ENCODE measurements at regions not wholly inside any gene's neighbourhood (a gene's known extent, or its start where the extent isn't known, plus 50 kb on each side); places are given as distances from the start of the nearest gene placed in this dataset.

DNA sequence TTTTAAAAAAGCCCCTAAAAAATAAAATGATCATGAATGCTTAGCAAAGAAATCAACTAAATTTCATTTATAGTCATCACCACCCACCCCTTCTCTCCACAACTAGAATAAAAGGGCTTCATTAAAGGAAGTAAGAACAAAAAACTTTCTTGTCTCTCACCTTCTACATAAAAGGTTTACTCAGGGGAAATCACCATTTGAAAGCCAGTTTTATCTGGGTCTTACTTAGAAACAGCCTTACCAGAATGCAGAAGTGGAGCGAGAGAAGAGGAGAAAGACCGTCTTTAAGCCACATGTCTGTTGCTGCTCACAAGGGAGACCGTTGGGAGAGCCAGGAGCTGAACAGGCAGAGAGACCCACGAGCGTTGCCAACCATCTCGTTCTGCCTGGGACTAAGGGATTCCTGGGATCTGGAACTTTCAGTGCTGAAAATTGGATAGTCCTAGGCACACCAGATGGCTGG is 350.1 kb upstream of the PROK2 start:
- Mint-ChIP-seq H3K4me3 (no peak overlapping the region), H3K4me1 (peaks cover 6% of the 10 kb centered on the region), H3K27me3 (ENCODE audit: low read depth in 3 of 3) (peaks cover 0 to 13% (median 3%) of the 10 kb centered on the region in 3 donors), H3K9me3 (peaks cover 2 to 21% (median 5%) of the 10 kb centered on the region in 7 donors), H3K27ac (no peak overlapping the region), H3K36me3 (peaks cover 0 to 2% of the 10 kb centered on the region in 2 donors)
- Histone ChIP-seq H3K27me3 (ENCODE audit: control insufficient read depth in 2 of 2, insufficient read depth in 2 of 2, low read length in 2 of 2) (no peaks in the 10 kb centered on the region), H3K36me3 (replicated peaks in 1 of 2; ENCODE audit: control insufficient read depth in 1 of 2, insufficient read depth in 2 of 2, low read length in 2 of 2) (no peaks in the 10 kb centered on the region), H3K9me3 (replicated peaks in 1 of 2; ENCODE audit: control insufficient read depth in 1 of 2, insufficient read depth in 1 of 2, low read length in 2 of 2) (peaks cover 0 to 5% of the 10 kb centered on the region in 2 donors), H3K4me3 (replicated peaks in 1 of 3; ENCODE audit: low read depth in 2 of 3, low read length in 3 of 3) (no peak overlapping the region), H2AFZ (ENCODE audit: insufficient read depth, low read depth, low read length, poor library complexity, severe bottlenecking) (no peak overlapping the region), H3K27ac (ENCODE audit: low read depth in 1 of 2, low read length in 2 of 2) (no peak overlapping the region), H3K4me1 (ENCODE audit: control insufficient read depth in 1 of 2, insufficient read depth in 2 of 2, low read length in 2 of 2) (no peaks in the 10 kb centered on the region), H3K9ac (ENCODE audit: insufficient read depth, low read length, poor library complexity, severe bottlenecking) (no peak overlapping the region), H3K79me2 (ENCODE audit: insufficient read depth, low read length) (no peaks in the 10 kb centered on the region), H4K20me1 (ENCODE audit: insufficient read depth, low read length) (no peaks in the 10 kb centered on the region), H3K4me2 (replicated peaks; ENCODE audit: extremely low read depth, low read length, poor library complexity, severe bottlenecking) (no peak overlapping the region)
- TF ChIP-seq, protein P1, sequence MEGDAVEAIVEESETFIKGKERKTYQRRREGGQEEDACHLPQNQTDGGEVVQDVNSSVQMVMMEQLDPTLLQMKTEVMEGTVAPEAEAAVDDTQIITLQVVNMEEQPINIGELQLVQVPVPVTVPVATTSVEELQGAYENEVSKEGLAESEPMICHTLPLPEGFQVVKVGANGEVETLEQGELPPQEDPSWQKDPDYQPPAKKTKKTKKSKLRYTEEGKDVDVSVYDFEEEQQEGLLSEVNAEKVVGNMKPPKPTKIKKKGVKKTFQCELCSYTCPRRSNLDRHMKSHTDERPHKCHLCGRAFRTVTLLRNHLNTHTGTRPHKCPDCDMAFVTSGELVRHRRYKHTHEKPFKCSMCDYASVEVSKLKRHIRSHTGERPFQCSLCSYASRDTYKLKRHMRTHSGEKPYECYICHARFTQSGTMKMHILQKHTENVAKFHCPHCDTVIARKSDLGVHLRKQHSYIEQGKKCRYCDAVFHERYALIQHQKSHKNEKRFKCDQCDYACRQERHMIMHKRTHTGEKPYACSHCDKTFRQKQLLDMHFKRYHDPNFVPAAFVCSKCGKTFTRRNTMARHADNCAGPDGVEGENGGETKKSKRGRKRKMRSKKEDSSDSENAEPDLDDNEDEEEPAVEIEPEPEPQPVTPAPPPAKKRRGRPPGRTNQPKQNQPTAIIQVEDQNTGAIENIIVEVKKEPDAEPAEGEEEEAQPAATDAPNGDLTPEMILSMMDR (IDR thresholded peaks at IDR 0.05) = no peak
- DNase-seq = peak in 1 of 3 donors; percentile 9
- intact Hi-C loops (cut with micrococcal nuclease) = no loop called here
- WGBS (ENCODE audit: insufficient coverage) = 2% methylated on average over 6 of the region's 6 CpGs

DNA sequence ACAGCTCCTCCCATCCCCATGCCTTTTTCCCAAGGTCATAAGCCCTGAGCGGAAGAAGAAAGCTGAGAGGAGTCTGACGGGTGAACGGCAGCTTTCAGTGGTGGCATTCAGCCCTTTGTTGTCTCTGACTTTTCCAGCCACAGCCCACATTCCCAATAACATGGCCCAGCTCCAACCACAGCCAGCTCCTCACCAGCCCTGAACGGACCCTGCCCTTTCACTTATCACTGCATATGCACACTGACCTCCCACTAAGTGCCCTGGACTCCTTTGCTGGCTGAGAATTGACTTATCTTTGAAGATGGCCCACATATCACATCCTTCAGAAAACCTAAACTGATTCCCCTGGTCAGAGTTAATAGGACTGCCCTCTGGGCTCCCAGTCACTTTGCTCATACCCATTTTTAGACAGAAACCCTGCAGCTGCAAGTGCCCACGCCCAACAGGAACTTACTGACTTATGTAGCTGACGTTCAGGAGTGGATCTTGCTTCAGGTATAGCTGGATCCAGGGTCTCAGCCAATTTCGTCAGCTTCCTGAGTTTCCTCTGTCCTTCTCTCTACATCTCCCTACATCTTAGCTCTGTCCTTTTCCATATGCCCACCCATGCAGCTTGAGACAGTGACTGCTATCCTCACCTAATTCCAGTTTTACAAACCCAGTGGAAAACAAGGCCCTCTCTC is 348.5 kb upstream of the PROK2 start:
- no peaks in the 10 kb centered on the region for H3K36me3 Mint-ChIP-seq
- Histone ChIP-seq H3K4me3 (replicated peaks in 1 of 3; ENCODE audit: low read depth in 2 of 3, low read length in 3 of 3) (no peak overlapping the region), H3K79me2 (ENCODE audit: insufficient read depth, low read length) (no peaks in the 10 kb centered on the region), H4K20me1 (ENCODE audit: insufficient read depth, low read length) (no peaks in the 10 kb centered on the region), H3K27me3 (ENCODE audit: control insufficient read depth in 2 of 2, insufficient read depth in 2 of 2, low read length in 2 of 2) (no peaks in the 10 kb centered on the region), H2AFZ (ENCODE audit: insufficient read depth, low read depth, low read length, poor library complexity, severe bottlenecking) (no peak overlapping the region), H3K36me3 (replicated peaks in 1 of 2; ENCODE audit: control insufficient read depth in 1 of 2, insufficient read depth in 2 of 2, low read length in 2 of 2) (no peaks in the 10 kb centered on the region), H3K4me1 (ENCODE audit: control insufficient read depth in 1 of 2, insufficient read depth in 2 of 2, low read length in 2 of 2) (no peaks in the 10 kb centered on the region), H3K9me3 (replicated peaks in 1 of 2; ENCODE audit: control insufficient read depth in 1 of 2, insufficient read depth in 1 of 2, low read length in 2 of 2) (no peaks in the 10 kb centered on the region), H3K27ac (ENCODE audit: low read depth in 1 of 2, low read length in 2 of 2) (no peak overlapping the region), H3K9ac (ENCODE audit: insufficient read depth, low read length, poor library complexity, severe bottlenecking) (no peak overlapping the region), H3K4me2 (replicated peaks; ENCODE audit: extremely low read depth, low read length, poor library complexity, severe bottlenecking) (no peak overlapping the region)
- H3K4me1 Mint-ChIP-seq = peaks cover 6% of the 10 kb centered on the region
- intact Hi-C loops (cut with micrococcal nuclease) = no loop called here
- 85% methylated on average over 7 of the region's 7 CpGs for WGBS (ENCODE audit: insufficient coverage)
- TF ChIP-seq, protein P1 (IDR thresholded peaks at IDR 0.05) = no peak
- H3K27ac Mint-ChIP-seq = peak overlapping the region in 1 of 7 donors; percentile 7
- no peak for DNase-seq
- peaks cover 0 to 6% (median 3%) of the 10 kb centered on the region in 7 donors for H3K9me3 Mint-ChIP-seq
- H3K4me3 Mint-ChIP-seq = no peak overlapping the region
- peaks cover 0 to 13% (median 3%) of the 10 kb centered on the region in 3 donors for H3K27me3 Mint-ChIP-seq (ENCODE audit: low read depth in 3 of 3)
